Thyroid gland (tissue), 4 donors: ENCODE measurements at regions not wholly inside any gene's neighbourhood (a gene's known extent, or its start where the extent isn't known, plus 50 kb on each side); places are given as distances from the start of the nearest gene placed in this dataset.

Experiments used
- CTCF ChIP-seq, 6 experiments: fragments of 200-600 bp in 3 of 6; fragments of 450-650 bp in 3 of 6; sonication (generic) in 3 of 6; IDR thresholded peaks; one replicate each; pipeline ENCODE4 v1.5.1; 2016 to 2019; ENCODE audit warnings: antibody characterized with exemption in 6 of 6, mild to moderate bottlenecking in 2 of 6, inconsistent platforms in 1 of 6, moderate library complexity in 1 of 6
- POLR2A ChIP-seq, 2 donors: fragments of 450-650 bp; IDR thresholded peaks; one replicate each; pipeline ENCODE4 v1.6.1; 2017; ENCODE audit warnings: antibody characterized with exemption in 2 of 2, mild to moderate bottlenecking in 2 of 2, moderate library complexity in 1 of 2

DNA sequence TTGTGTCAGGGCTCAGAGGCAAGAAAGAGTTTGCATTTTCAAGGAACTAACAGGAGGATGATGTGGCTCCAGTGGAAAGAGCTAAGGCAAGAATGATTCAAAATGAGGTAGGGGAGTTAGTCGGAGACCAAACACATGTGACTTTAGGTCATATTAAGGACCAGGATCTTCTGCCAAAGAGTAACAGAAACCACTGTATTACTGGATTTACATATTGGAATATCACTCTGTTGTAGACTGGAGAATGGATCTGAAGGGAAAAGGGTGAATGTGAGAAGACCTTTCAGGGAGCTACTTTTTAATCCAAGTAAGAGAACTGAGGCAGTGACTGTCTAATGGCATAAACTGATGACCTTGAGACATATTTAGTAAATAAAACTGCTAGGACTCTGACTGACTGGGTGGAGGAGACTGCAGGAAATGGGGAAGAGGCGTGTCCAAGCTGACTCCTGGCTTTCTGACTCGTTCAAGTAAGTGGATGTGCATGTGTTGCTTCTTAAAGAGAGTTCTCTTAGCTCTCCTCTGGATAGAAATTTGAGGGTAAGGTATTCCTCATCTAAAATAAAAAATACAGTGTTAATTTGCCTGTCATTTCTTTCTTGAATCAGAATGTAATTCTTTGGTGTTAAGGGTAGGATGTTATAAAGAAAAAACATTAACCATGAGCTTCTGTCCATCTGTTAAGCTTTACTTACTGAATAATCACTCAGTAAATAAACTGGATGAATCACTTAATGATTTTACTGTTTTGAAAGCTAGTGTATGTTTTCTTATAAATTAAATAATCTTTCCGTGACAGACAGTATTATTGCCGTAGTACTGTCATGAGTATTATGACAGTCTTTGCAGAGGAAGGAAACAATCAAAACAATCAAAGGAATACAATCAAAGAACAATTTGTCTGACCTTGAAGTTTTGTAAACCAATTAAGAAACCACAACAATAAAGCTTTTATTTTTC is 58.3 kb upstream of the CFAP20DC start:
- TF ChIP-seq CTCF (IDR thresholded peaks at IDR 0.05) = no peak
- no peak for TF ChIP-seq POLR2A (IDR thresholded peaks at IDR 0.05)
